HG03025 (cell line): ENCODE measurements at regions not wholly inside any gene's neighbourhood (a gene's known extent, or its start where the extent isn't known, plus 50 kb on each side); places are given as distances from the start of the nearest gene placed in this dataset.
"Not testable (repeated sequence)": the region's sequence is repeated elsewhere in the genome, so short reads cannot be mapped to it uniquely, and the experiment has no call there.

Experiments
- ATAC-seq: cut with Tn5 transposase; IDR thresholded peaks from one replicate; pipeline ENCODE4 v1.9.1; 2021; ENCODE audit warnings: mild to moderate bottlenecking, moderate library complexity; ENCODE audit not compliant: unreplicated experiment, low FRiP score

GRCh38 chr10:26952094-26952493 lies 91.3 kb upstream of the ABI1 start:
- ATAC-seq: no peak

GRCh38 chr10:26951650-26952049 lies 90.9 kb upstream of the ABI1 start:
- no peak for ATAC-seq

GRCh38 chr10:26950934-26951333 lies 90.2 kb upstream of the ABI1 start:
- ATAC-seq: no peak

GRCh38 chr10:26946102-26946811 lies 85.5 kb upstream of the ABI1 start:
- ATAC-seq: no peak

- ATAC-seq: no peak
These were observed 83.6 kb upstream of the ABI1 start for GRCh38 chr10:26944261-26944882.

DNA sequence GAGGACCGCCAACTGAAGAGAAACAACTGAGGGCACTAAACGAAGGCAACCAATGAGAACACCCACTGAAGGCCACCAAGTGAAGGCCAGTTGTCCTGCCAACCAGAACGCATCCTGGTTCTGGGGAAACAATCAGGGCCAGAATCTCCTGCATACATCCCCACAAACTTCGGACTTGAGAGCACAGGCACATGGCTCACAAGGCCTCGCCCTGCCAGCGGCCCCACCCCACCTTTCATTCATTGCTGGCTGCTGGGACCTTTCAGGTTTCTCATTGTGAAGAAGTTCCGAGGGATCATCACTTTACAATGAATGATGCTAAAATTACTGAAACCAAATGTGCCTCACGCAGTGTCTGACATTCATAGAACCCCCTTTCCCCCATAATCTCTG lies 79.2 kb upstream of the ABI1 start:
- no peak for ATAC-seq

DNA sequence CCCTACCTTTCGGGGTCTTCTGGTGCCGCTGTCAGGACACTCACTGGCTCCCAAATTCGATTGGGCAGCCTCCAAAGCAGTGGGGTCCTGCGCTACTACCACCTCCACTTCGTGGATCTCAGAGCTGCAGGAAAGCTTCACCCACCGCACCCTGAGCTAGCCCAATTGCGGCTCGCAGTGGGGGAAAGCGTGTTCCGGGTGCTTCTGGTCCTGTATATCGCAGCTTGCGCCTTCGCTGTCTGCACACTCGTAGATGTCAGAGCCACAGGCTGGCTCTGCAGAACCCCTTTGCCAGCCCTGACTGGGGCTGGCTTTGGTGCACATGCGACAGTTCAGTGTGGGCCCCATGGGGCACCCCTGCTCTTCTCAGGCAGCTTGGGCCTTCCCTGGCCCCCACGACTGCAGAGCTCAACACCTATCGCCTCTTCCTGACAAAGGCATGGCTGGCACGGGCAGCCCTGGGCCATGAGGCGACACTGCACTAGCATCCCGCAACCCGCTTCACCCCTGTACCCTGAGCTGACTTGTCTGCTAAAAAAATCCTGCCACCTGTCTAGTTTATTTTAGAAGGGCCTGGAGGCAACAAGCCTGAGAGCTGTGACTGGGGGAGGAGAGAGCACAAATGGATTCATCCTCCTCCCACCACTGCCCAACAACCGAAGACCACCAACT lies 78.7 kb upstream of the ABI1 start:
- no peak for ATAC-seq

DNA sequence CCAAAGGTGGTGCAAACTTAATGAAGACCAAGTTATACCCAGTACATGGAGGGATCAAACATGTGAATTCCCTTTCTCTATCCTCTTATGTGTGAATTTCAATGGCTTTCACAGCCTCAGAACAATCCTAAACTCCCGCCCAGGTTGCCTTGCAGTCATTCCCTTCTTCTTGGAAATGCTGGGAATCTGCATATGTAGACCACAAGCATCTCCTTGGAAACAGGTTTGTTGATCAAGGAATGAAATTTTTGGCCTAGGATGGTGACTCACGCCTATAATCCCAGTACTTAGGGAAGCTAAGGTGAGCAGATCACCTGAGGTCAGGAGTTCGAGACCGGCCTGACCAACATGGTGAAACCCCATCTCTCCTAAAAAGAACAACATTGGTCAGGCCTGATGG lies 77.8 kb upstream of the ABI1 start:
- no peak for ATAC-seq

DNA sequence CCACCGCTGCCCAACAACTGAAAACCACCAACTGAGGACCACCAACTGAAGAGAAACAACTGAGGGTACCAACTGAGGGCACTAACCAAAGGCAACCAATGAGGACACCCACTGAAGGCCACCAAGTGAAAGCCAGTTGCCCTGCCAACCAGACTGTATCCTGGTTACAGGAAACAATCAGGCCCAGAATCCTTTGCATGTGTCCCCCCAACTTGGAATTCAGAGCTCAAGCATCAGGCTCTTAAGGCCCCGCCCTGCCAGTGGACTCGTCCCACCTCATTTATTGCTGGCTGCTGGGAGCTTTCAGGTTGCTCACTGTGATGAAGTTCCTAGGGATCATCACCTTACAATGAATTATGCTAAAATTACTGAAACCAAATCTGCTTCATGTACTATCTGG lies 76.6 kb upstream of the ABI1 start:
- ATAC-seq: no peak

DNA sequence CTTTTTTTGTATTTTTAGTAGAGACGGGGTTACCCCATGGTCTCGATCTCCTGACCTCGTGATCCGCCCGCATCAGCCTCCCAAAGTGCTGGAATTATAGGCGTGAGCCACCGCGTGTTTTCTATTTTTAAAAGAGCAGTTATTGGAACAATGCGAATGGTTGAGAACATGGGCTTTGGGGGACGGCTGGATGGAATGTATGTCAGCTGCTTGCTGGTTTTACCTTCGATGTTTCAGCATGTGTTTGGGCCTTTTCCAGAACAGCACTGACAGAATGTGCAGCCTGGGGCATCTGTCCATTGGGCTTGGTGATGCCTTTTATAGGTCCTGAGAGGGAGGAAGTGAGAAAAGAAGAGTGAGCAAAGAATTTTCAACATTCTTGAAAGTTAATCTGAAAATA lies 73.4 kb upstream of the ABI1 start:
- ATAC-seq: not testable (repeated sequence)

DNA sequence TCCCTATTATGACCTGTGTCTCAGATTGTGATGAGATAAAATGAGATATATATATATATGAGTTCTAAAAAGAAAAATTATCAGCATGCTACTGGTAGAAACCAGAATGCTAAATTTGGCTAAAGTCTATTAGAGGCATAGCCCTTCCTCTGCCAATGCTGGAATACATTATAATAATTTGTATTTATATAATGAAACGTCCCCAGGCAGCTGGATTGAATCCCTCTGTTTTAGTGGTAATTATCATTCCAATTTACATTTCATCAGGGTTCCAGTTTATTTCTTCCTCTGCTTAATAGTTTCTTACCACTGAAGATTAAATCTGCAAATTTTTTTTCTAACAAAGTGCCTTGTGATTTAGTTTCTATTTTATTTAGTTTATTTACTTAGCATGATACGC lies 71.8 kb upstream of the ABI1 start:
- no peak for ATAC-seq

DNA sequence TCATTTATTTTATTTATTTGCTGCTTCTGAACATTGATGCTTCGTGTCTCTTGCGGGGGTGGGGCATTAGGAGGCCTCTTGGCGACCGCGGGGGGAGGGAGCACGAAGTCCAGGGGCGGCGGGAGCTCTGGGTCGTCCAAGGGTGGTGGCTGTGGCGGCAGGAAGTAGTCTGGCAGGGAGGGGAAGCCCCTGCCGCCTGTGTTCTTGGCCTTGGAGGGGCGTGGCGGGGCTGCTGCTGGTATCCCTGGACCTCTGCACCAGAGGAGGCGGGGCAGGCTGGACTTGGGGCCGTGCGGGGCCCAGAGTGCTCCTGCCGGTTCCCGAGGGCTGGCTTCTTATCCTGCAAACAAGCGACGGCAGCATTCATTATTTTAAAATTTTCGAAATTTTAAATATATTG lies 70.5 kb upstream of the ABI1 start:
- ATAC-seq: no peak

DNA sequence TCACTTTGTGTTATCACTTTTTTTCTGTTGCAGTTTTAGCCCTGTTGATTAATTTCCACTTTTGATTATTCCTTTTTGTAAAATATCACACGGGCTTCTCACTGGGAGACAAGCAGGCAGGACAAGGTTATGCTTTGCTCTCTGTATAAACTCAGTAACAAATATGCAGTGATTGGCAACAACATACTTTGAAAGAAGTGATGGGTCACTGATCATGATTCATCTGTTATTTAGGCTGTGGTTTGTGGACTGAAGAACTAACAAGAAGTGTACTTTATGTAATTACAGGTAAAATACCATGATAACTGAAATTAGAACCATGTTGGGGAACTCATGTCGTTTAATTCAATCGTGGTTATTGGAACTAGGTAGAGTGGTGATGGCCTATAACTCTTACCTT lies 62.1 kb upstream of the ABI1 start:
- not testable (repeated sequence) for ATAC-seq

- ATAC-seq: not testable (repeated sequence)
These were observed 58.5 kb upstream of the ABI1 start for GRCh38 chr10:26919156-26919860.

DNA sequence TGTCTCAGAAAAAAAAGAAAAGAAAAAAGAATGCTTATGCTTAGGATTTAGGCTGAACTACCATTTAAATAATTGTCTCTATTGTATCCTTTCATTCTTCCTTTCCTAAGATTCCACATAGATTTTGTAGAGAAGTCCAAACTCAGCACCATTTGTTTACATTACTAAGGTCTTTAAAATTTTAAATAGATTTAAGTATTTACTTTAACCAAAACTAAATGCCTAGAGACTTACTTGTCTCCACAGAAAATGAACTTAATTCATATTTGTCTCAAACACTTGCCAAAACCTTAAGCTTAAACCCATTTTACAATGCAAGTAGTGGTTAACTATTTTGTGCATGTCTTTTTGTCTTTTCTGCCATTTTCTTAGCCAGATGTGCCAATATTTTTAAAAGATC lies 54.1 kb upstream of the ABI1 start:
- ATAC-seq: no peak

DNA sequence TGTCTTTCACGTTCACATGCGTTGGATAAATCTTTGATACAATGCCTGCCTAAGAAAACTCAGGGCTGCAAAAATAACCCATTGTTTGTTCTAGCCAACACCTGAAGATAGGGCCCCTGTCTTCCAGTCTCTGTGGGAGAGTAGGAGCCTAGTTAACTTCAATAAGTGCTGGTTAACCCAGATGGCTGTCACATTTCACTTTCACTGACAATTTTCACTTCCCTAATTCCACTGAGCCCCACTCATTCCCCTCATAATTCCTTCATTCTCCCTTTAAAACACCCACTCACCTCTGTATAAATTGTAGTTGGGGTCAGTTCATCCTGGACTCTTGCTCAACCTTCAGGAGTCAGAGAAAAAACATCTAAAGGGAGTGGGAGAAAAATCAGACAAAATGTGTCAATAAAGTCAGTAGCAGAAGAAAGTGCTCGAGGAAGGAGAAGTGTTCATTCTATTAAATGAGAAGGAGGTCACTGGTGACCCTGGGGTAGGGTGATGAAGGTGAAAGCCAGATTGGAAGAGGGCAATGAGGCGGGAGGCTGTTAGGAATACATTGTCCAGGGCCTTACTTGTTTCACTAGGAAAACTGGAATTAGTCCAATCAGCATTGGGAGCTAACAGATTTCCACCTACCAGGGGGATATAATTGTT lies 51.2 kb upstream of the ABI1 start:
- ATAC-seq: peak; percentile 80
